ENCODE measurements at regions not wholly inside any gene's neighbourhood (a gene's known extent, or its start where the extent isn't known, plus 50 kb on each side); places are given as distances from the start of the nearest gene placed in this dataset.
"Not testable (repeated sequence)": the region's sequence is repeated elsewhere in the genome, so short reads cannot be mapped to it uniquely, and the experiment has no call there.

GRCh38 chr22:22322792-22323191 is 78.2 kb downstream of the VPREB1 start:
- POLR2A ChIA-PET, result no interaction called here
- TF ChIP-seq, protein P1, sequence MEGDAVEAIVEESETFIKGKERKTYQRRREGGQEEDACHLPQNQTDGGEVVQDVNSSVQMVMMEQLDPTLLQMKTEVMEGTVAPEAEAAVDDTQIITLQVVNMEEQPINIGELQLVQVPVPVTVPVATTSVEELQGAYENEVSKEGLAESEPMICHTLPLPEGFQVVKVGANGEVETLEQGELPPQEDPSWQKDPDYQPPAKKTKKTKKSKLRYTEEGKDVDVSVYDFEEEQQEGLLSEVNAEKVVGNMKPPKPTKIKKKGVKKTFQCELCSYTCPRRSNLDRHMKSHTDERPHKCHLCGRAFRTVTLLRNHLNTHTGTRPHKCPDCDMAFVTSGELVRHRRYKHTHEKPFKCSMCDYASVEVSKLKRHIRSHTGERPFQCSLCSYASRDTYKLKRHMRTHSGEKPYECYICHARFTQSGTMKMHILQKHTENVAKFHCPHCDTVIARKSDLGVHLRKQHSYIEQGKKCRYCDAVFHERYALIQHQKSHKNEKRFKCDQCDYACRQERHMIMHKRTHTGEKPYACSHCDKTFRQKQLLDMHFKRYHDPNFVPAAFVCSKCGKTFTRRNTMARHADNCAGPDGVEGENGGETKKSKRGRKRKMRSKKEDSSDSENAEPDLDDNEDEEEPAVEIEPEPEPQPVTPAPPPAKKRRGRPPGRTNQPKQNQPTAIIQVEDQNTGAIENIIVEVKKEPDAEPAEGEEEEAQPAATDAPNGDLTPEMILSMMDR (IDR thresholded peaks at IDR 0.05; ENCODE audit: control extremely low read depth, extremely low read depth, low read depth, missing control alignments), result no peak
- DNase-seq (ENCODE audit: extremely low spot score), result no peak
- CTCF ChIA-PET, result interaction anchor here (0.9 to 3.6 kb wide), 7 partner anchors 21 to 561 kb away, joined by 3 to 12 read pairs (median 4); no protein-coding TSS in a partner anchor

GRCh38 chr22:22327723-22328122 is 83.1 kb downstream of the VPREB1 start:
- ChIA-PET CTCF (interaction anchor here (0.9 to 3.1 kb wide), 3 partner anchors 12 to 135 kb away, joined by 3 to 14 read pairs (median 3); no protein-coding TSS in a partner anchor), POLR2A (no interaction called here)
- no peak for DNase-seq (ENCODE audit: extremely low spot score)
- TF ChIP-seq, protein P1 (IDR thresholded peaks at IDR 0.05; ENCODE audit: control extremely low read depth, extremely low read depth, low read depth, missing control alignments), result no peak

- CTCF ChIA-PET, result interaction anchor here (0.8 to 3.1 kb wide), 3 partner anchors 9 to 39 kb away, joined by 3 to 14 read pairs (median 9); no protein-coding TSS in a partner anchor
- no peak for DNase-seq (ENCODE audit: extremely low spot score)
- POLR2A ChIA-PET, result no interaction called here
- TF ChIP-seq, protein P1 (IDR thresholded peaks at IDR 0.05; ENCODE audit: control extremely low read depth, extremely low read depth, low read depth, missing control alignments), result no peak
These were observed 85.2 kb downstream of the VPREB1 start for GRCh38 chr22:22329792-22330191.

- CTCF ChIA-PET, result interaction anchor here (1.4 kb wide), 1 partner anchor 14 kb away, joined by 5 read pairs; no protein-coding TSS in a partner anchor
- POLR2A ChIA-PET; DNase-seq (ENCODE audit: extremely low spot score): not testable (repeated sequence)
These were observed 91.1 kb downstream of the VPREB1 start for GRCh38 chr22:22335640-22336039.

DNA sequence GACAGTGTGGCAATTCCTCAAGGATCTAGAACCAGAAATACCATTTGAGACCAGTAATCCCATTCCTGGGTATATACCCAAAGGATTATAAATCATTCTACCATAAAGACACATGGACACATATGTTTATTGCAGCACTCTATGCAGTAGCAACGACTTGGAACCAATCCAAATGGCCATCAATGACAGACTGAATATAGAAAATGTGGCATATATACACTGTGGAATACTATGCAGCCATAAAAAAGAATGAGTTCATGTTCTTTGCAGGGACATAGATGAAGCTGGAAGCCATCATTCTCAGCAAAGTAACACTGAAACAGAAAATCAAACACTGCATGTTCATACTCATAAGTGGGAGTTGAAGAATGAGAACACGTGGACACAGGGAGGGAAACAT is 91.7 kb downstream of the VPREB1 start:
- CTCF ChIA-PET, result interaction anchor here (1.4 kb wide), 1 partner anchor 15 kb away, joined by 5 read pairs; no protein-coding TSS in a partner anchor

GRCh38 chr22:22338778-22339177 is 94.2 kb downstream of the VPREB1 start:
- not testable (repeated sequence) for DNase-seq (ENCODE audit: extremely low spot score)
- CTCF ChIA-PET, result interaction anchor here (1.2 kb wide), 1 partner anchor 8 kb away, joined by 4 read pairs; no protein-coding TSS in a partner anchor

More for the DNA sequence above, 91.7 kb downstream of the VPREB1 start:
- DNase-seq (ENCODE audit: extremely low spot score); POLR2A ChIA-PET: not testable (repeated sequence)

GRCh38 chr22:22341736-22342135 is 97.2 kb downstream of the VPREB1 start:
- ChIA-PET CTCF (interaction anchor here (0.7 to 3.0 kb wide), 2 partner anchors 12 to 225 kb away, joined by 3 to 22 read pairs; no protein-coding TSS in a partner anchor), POLR2A (no interaction called here)
- no peak for DNase-seq (ENCODE audit: extremely low spot score)
- TF ChIP-seq, protein P1 (IDR thresholded peaks at IDR 0.05; ENCODE audit: control extremely low read depth, extremely low read depth, low read depth, missing control alignments), result no peak

More at GRCh38 chr22:22338778-22339177, 94.2 kb downstream of the VPREB1 start:
- POLR2A ChIA-PET, result not testable (repeated sequence)

DNA sequence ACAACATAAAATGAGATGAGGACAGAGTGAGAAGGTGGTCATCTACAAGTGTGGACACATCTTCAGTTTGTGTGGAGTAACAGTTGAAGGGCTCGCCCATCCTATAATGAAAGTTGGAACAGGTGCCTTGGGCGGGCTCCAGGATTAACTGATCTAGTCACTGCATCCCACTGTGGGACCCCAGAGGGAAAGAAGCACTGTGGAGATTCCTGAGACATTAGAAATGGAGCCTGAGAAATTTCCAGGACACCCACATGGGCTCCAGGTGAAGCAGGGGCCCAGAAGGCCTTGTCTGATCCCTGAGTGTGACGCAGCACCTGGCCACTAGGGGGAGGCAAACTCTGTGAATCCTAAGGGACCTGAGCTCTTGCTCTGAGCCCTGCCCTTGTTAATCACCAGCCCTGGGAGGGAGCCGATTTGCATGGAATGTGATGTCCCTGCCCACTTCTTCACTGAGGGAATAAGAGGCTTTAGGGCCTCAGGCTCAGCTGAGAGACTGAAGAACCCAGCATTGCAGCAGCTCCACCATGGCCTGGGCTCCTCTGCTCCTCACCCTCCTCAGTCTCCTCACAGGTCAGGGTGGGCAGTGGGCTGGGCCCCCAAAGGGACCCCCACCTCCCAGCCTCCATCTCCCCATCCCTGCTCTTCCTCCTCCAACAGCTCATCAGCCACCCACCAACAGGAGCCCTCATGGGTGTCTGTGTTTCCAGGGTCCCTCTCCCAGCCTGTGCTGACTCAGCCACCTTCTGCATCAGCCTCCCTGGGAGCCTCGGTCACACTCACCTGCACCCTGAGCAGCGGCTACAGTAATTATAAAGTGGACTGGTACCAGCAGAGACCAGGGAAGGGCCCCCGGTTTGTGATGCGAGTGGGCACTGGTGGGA is 98.4 kb downstream of the VPREB1 start:
- TF ChIP-seq, protein P1 (IDR thresholded peaks at IDR 0.05; ENCODE audit: control extremely low read depth, extremely low read depth, low read depth, missing control alignments), result peak; percentile 81
- DNase-seq (ENCODE audit: extremely low spot score), result peak; percentile 79
- POLR2A ChIA-PET, result no interaction called here
- CTCF ChIA-PET, result interaction anchor here (0.6 to 3.0 kb wide), 24 partner anchors 9 to 170 kb away, joined by 3 to 22 read pairs (median 5); no protein-coding TSS in a partner anchor

All from GM10248 (cell line).